ENCODE measurements at regions not wholly inside any gene's neighbourhood (a gene's known extent, or its start where the extent isn't known, plus 50 kb on each side); places are given as distances from the start of the nearest gene placed in this dataset.

DNA sequence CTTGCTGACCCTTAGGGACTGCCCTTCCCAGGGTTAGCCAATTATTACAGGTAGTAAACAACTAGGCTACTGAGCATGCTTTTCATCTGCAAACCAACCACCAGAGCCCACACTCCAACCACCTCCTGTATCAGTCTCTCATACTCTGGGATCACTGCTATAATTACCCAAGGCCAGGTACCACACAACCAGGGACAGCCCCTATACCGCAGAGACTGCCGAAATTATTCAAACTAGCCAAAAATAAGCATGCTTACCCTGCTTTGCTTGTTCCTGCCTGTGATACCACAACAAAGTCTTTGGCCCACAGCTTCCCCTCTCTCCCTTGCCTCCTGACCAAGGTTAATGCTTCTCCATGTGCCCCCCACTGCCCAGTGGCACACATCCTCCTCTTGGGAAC, 197.6 kb upstream of the SRRM4 start:
- TF ChIP-seq, protein P1, sequence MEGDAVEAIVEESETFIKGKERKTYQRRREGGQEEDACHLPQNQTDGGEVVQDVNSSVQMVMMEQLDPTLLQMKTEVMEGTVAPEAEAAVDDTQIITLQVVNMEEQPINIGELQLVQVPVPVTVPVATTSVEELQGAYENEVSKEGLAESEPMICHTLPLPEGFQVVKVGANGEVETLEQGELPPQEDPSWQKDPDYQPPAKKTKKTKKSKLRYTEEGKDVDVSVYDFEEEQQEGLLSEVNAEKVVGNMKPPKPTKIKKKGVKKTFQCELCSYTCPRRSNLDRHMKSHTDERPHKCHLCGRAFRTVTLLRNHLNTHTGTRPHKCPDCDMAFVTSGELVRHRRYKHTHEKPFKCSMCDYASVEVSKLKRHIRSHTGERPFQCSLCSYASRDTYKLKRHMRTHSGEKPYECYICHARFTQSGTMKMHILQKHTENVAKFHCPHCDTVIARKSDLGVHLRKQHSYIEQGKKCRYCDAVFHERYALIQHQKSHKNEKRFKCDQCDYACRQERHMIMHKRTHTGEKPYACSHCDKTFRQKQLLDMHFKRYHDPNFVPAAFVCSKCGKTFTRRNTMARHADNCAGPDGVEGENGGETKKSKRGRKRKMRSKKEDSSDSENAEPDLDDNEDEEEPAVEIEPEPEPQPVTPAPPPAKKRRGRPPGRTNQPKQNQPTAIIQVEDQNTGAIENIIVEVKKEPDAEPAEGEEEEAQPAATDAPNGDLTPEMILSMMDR (IDR thresholded peaks at IDR 0.05): no peak
- TF ChIP-seq POLR2A (IDR thresholded peaks at IDR 0.05): no peak

Measured in thyroid gland (tissue), 4 donors.